ENCODE measurements at regions not wholly inside any gene's neighbourhood (a gene's known extent, or its start where the extent isn't known, plus 50 kb on each side); places are given as distances from the start of the nearest gene placed in this dataset.

- ChIA-PET CTCF (no interaction called here), POLR2A (no interaction called here)
- Mint-ChIP-seq H3K27me3 (ENCODE audit: low read depth) (no peaks in the 10 kb centered on the region), H3K36me3 (peaks cover 5% of the 10 kb centered on the region; the same call in 1 of the 2 replicates), H3K4me1 (0 out of 2 replicates have a peak, but pooled peaks cover 5% of the 10 kb centered on the region), H3K9me3 (peaks cover 31% of the 10 kb centered on the region), H3K27ac (no peak overlapping the region), H3K4me3 (no peak overlapping the region)
- ATAC-seq (peak; percentile 28; the same call in 1 of the 2 replicates), DNase-seq (ENCODE audit: low spot score) (no peak)
- TF ChIP-seq NR1H2 (CRISPR knock-in tag; IDR thresholded peaks at IDR 0.05) (no peak), ARID4B (CRISPR knock-in tag; IDR thresholded peaks at IDR 0.05; ENCODE audit: borderline replicate concordance) (no peak), NFATC4 (CRISPR knock-in tag; IDR thresholded peaks at IDR 0.05) (no peak), HMGXB4 (CRISPR knock-in tag; IDR thresholded peaks at IDR 0.05) (no peak), JUN (CRISPR knock-in tag; IDR thresholded peaks at IDR 0.05) (no peak), FOXP1 (CRISPR knock-in tag; IDR thresholded peaks at IDR 0.05; ENCODE audit: borderline replicate concordance) (no peak), SMAD3 (CRISPR knock-in tag; IDR thresholded peaks at IDR 0.05; ENCODE audit: borderline replicate concordance) (no peak), ELF4 (CRISPR knock-in tag; IDR thresholded peaks at IDR 0.05; ENCODE audit: low read depth) (no peak), FOXJ3 (CRISPR knock-in tag; IDR thresholded peaks at IDR 0.05; ENCODE audit: borderline replicate concordance) (no peak), ZNF416 (CRISPR knock-in tag; IDR thresholded peaks at IDR 0.05) (no peak), RELA (CRISPR knock-in tag; IDR thresholded peaks at IDR 0.05; ENCODE audit: borderline replicate concordance) (no peak), NR3C1 (CRISPR knock-in tag; conservative IDR thresholded peaks at IDR 0.05; ENCODE audit: low read depth) (no peak), ZBTB21 (CRISPR knock-in tag; IDR thresholded peaks at IDR 0.05; ENCODE audit: borderline replicate concordance) (no peak), SOX15 (CRISPR knock-in tag; IDR thresholded peaks at IDR 0.05) (no peak), ZNF219 (CRISPR knock-in tag; IDR thresholded peaks at IDR 0.05; ENCODE audit: borderline replicate concordance) (no peak)
- TF ChIP-seq, protein P1, sequence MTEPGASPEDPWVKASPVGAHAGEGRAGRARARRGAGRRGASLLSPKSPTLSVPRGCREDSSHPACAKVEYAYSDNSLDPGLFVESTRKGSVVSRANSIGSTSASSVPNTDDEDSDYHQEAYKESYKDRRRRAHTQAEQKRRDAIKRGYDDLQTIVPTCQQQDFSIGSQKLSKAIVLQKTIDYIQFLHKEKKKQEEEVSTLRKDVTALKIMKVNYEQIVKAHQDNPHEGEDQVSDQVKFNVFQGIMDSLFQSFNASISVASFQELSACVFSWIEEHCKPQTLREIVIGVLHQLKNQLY (CRISPR knock-in tag; IDR thresholded peaks at IDR 0.05) = no peak
These were observed 50.0 kb upstream of the ZNF280D start for GRCh38 chr15:56783156-56783856.

Measured in WTC11 (cell line).